Umbilical cord (tissue), 1 donor: ENCODE measurements at regions not wholly inside any gene's neighbourhood (a gene's known extent, or its start where the extent isn't known, plus 50 kb on each side); places are given as distances from the start of the nearest gene placed in this dataset.
"Not testable (repeated sequence)": the region's sequence is repeated elsewhere in the genome, so short reads cannot be mapped to it uniquely, and the experiment has no call there.

Experiments used
- DNase-seq: peaks from one replicate; pipeline ENCODE4 v3.0.0-alpha.2; 2015; ENCODE audit warnings: low spot score

GRCh38 chrX:34270434-34270833, 138.3 kb upstream of the FAM47A start:
- DNase-seq, result no peak

GRCh38 chrX:34238896-34239295, 106.8 kb upstream of the FAM47A start:
- no peak for DNase-seq

- not testable (repeated sequence) for DNase-seq
These were observed 98.0 kb upstream of the FAM47A start for GRCh38 chrX:34230156-34230555.

GRCh38 chrX:34227804-34228203, 95.7 kb upstream of the FAM47A start:
- DNase-seq, result no peak

DNA sequence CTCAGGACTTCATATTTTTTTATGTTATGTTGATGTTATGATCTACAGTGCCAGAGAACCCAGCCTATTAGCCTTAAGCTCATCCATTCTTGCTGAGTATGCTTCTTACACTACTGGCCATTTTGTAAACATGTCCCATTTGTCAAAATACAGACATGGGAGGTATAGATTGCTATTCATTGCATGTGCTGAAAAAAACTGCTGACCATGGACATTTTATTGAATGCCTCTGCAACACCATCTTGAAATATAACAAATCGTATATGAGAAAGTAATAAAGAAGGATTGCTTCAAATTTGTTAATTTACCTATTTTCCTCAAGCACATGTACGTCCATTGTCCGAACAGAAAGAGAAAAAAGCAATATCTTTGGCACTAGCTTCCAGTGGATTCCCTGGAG, 91.5 kb upstream of the FAM47A start:
- DNase-seq, result no peak

DNA sequence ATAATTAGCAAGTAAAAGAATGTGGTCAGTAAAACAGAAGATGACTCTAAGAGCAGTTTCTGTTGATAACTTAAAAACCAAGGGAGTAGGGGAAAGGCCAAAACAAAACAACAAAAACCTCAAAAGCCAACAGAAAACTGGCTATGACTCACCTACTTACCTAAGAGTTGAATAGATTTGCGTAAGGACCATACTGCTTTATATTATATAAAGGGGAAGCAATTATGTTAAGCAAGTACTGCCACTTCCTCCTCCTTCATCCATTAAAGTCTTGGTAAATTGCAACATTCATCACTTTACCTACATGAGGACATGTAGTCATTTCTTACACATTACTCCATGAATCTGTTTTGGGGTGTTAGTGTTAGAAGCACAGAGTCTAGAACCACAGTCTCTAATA, 85.9 kb upstream of the FAM47A start:
- DNase-seq, result no peak

GRCh38 chrX:34197946-34198345, 65.8 kb upstream of the FAM47A start:
- DNase-seq, result no peak
